ENCODE measurements at regions not wholly inside any gene's neighbourhood (a gene's known extent, or its start where the extent isn't known, plus 50 kb on each side); places are given as distances from the start of the nearest gene placed in this dataset.
A peak's percentile ranks its signal among the peaks of the same experiment; 100 is the strongest.

- peaks cover 27% of the 10 kb centered on the region for H3K36me3 Mint-ChIP-seq (ENCODE audit: insufficient read depth, unreplicated experiment)
- peak; percentile 41 for DNase-seq
- intact Hi-C loops (cut with micrococcal nuclease; ENCODE audit: unreplicated experiment) = loop anchor here (1.0 to 5.0 kb wide), 4 partner anchors 49 to 813 kb away; partner anchors contain the start of gene FGGY
- no peak for TF ChIP-seq CTCF (IDR thresholded peaks at IDR 0.05; ENCODE audit: unreplicated experiment)
- H3K27ac Mint-ChIP-seq (ENCODE audit: unreplicated experiment) = peak overlapping the region; percentile 94
- no peaks in the 10 kb centered on the region for H3K9me3 Mint-ChIP-seq (ENCODE audit: low read depth, unreplicated experiment)
- H3K4me3 Mint-ChIP-seq (ENCODE audit: low read depth, unreplicated experiment) = peak overlapping the region; percentile 37
- CTCF ChIA-PET = interaction anchor here (0.9 to 2.5 kb wide), 6 partner anchors 9 to 98 kb away, joined by 3 to 9 read pairs (median 5); no protein-coding TSS in a partner anchor
- peaks cover 75% of the 10 kb centered on the region for H3K4me1 Mint-ChIP-seq (ENCODE audit: low read depth, unreplicated experiment)
- BruUV-seq (replicated peaks) = TSS peak; percentile 87
- no peaks in the 10 kb centered on the region for H3K27me3 Mint-ChIP-seq (ENCODE audit: unreplicated experiment)
Measured at GRCh38 chr1:58883888-58884482, 100.1 kb upstream of the JUN start.

- Mint-ChIP-seq H3K27me3 (ENCODE audit: unreplicated experiment) (no peaks in the 10 kb centered on the region), H3K4me3 (ENCODE audit: low read depth, unreplicated experiment) (no peak overlapping the region), H3K36me3 (ENCODE audit: insufficient read depth, unreplicated experiment) (peaks cover 27% of the 10 kb centered on the region), H3K4me1 (ENCODE audit: low read depth, unreplicated experiment) (peaks cover 82% of the 10 kb centered on the region), H3K27ac (ENCODE audit: unreplicated experiment) (peak overlapping the region; percentile 94), H3K9me3 (ENCODE audit: low read depth, unreplicated experiment) (no peaks in the 10 kb centered on the region)
- intact Hi-C loops (cut with micrococcal nuclease; ENCODE audit: unreplicated experiment) = loop anchor here (1.0 to 5.0 kb wide), 2 partner anchors 100 to 812 kb away; no protein-coding TSS in a partner anchor
- CTCF ChIA-PET = interaction anchor here (0.7 to 2.5 kb wide), 4 partner anchors 10 to 101 kb away, joined by 3 to 9 read pairs (median 3); partner anchors contain the start of gene JUN
- DNase-seq = peak; percentile 73
- BruUV-seq (replicated peaks) = no TSS peak
- TF ChIP-seq CTCF (IDR thresholded peaks at IDR 0.05; ENCODE audit: unreplicated experiment) = no peak
Measured at GRCh38 chr1:58884706-58885661, 101.1 kb upstream of the JUN start.

- Mint-ChIP-seq H3K9me3 (ENCODE audit: low read depth, unreplicated experiment) (no peaks in the 10 kb centered on the region), H3K27ac (ENCODE audit: unreplicated experiment) (peak overlapping the region; percentile 33), H3K4me3 (ENCODE audit: low read depth, unreplicated experiment) (no peak overlapping the region), H3K27me3 (ENCODE audit: unreplicated experiment) (no peaks in the 10 kb centered on the region), H3K36me3 (ENCODE audit: insufficient read depth, unreplicated experiment) (peaks cover 27% of the 10 kb centered on the region), H3K4me1 (ENCODE audit: low read depth, unreplicated experiment) (peaks cover 72% of the 10 kb centered on the region)
- no TSS peak for BruUV-seq (replicated peaks)
- DNase-seq = no peak
- CTCF ChIA-PET = interaction anchor here (2.5 kb wide), 1 partner anchor 11 kb away, joined by 9 read pairs; no protein-coding TSS in a partner anchor
- TF ChIP-seq CTCF (IDR thresholded peaks at IDR 0.05; ENCODE audit: unreplicated experiment) = no peak
- intact Hi-C loops (cut with micrococcal nuclease; ENCODE audit: unreplicated experiment) = loop anchor here (1.0 kb wide), 1 partner anchor 101 kb away; no protein-coding TSS in a partner anchor
Measured at GRCh38 chr1:58885998-58886397, 102.2 kb upstream of the JUN start.

GRCh38 chr1:58886611-58887010 is 102.8 kb upstream of the JUN start:
- Mint-ChIP-seq H3K36me3 (ENCODE audit: insufficient read depth, unreplicated experiment) (peaks cover 22% of the 10 kb centered on the region), H3K4me3 (ENCODE audit: low read depth, unreplicated experiment) (no peak overlapping the region), H3K27ac (ENCODE audit: unreplicated experiment) (no peak overlapping the region), H3K27me3 (ENCODE audit: unreplicated experiment) (no peaks in the 10 kb centered on the region), H3K9me3 (ENCODE audit: low read depth, unreplicated experiment) (no peaks in the 10 kb centered on the region), H3K4me1 (ENCODE audit: low read depth, unreplicated experiment) (peaks cover 71% of the 10 kb centered on the region)
- TF ChIP-seq CTCF (IDR thresholded peaks at IDR 0.05; ENCODE audit: unreplicated experiment) = no peak
- CTCF ChIA-PET = no interaction called here
- DNase-seq = no peak
- BruUV-seq (replicated peaks) = no TSS peak
- intact Hi-C loops (cut with micrococcal nuclease; ENCODE audit: unreplicated experiment) = no loop called here

Measured in Calu3 (cell line).